ENCODE measurements at regions not wholly inside any gene's neighbourhood (a gene's known extent, or its start where the extent isn't known, plus 50 kb on each side); places are given as distances from the start of the nearest gene placed in this dataset.

DNA sequence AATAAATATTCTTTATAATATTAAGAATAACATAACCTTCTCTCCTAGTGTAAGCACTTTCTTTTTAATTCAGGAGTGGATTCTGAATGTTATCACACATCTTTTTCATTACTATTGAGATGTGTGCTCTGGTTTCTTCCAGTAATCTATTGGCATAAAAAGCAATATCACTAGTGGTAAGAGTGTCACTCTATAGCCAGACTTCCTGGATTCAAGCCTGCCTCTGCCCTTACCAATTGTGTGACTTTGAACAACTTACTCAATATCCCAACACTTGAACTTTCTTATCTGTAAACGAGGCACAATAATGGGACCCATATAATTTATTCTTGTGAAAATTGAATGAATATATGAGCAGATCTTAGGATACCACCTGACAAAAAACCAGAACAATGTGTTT lies 71.0 kb downstream of the SEM1 start:
- no peak for TF ChIP-seq EZH2 (IDR thresholded peaks at IDR 0.05; ENCODE audit: borderline replicate concordance, low read length)
- TF ChIP-seq, protein P1, sequence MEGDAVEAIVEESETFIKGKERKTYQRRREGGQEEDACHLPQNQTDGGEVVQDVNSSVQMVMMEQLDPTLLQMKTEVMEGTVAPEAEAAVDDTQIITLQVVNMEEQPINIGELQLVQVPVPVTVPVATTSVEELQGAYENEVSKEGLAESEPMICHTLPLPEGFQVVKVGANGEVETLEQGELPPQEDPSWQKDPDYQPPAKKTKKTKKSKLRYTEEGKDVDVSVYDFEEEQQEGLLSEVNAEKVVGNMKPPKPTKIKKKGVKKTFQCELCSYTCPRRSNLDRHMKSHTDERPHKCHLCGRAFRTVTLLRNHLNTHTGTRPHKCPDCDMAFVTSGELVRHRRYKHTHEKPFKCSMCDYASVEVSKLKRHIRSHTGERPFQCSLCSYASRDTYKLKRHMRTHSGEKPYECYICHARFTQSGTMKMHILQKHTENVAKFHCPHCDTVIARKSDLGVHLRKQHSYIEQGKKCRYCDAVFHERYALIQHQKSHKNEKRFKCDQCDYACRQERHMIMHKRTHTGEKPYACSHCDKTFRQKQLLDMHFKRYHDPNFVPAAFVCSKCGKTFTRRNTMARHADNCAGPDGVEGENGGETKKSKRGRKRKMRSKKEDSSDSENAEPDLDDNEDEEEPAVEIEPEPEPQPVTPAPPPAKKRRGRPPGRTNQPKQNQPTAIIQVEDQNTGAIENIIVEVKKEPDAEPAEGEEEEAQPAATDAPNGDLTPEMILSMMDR (IDR thresholded peaks at IDR 0.05; ENCODE audit: low read length): no peak
- Histone ChIP-seq H3K9me3 (ENCODE audit: low read length) (no peaks in the 10 kb centered on the region), H3K79me2 (ENCODE audit: insufficient read depth, low read length) (no peaks in the 10 kb centered on the region), H3K27me3 (ENCODE audit: insufficient read depth, low read length) (no peaks in the 10 kb centered on the region), H3K36me3 (ENCODE audit: insufficient read depth, low read length) (no peaks in the 10 kb centered on the region), H3K4me1 (ENCODE audit: insufficient read depth, low read length, severe bottlenecking) (no peaks in the 10 kb centered on the region), H3K27ac (ENCODE audit: low read depth, low read length, poor library complexity, severe bottlenecking) (no peak overlapping the region), H4K20me1 (ENCODE audit: insufficient read depth, low read length) (no peaks in the 10 kb centered on the region), H3K9ac (ENCODE audit: low read length) (no peak overlapping the region), H2AFZ (ENCODE audit: low read length) (no peak overlapping the region), H3K4me3 (ENCODE audit: low read depth, low read length, poor library complexity, severe bottlenecking) (no peak overlapping the region), H3K9me2 (ENCODE audit: low read depth, low read length) (no peaks in the 10 kb centered on the region), H3K4me2 (ENCODE audit: low read length) (no peak overlapping the region), H3F3A (ENCODE audit: insufficient read depth, low read length) (no peaks in the 10 kb centered on the region)

DNA sequence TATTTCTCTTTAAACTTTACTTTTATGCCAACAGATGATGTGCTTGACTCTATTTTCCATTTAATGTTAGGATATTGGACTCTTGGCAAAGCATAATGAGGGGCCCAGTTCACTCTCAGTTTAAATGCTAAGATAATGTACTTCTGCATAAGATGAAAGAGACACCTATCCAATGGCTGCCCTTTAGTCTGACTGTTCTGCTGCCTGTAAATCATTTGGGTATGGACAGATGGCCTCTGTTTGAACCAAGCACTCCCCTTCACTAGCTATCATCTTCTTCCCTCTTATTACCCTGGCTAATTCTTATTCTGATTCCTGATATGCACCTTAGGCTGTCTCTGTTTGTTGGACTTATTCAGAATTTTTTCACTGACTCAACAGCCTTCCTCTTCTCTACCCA lies 72.1 kb downstream of the SEM1 start:
- Histone ChIP-seq H3K27ac (ENCODE audit: low read depth, low read length, poor library complexity, severe bottlenecking) (no peak overlapping the region), H3K27me3 (ENCODE audit: insufficient read depth, low read length) (no peaks in the 10 kb centered on the region), H4K20me1 (ENCODE audit: insufficient read depth, low read length) (no peaks in the 10 kb centered on the region), H3K79me2 (ENCODE audit: insufficient read depth, low read length) (no peaks in the 10 kb centered on the region), H3K9me3 (ENCODE audit: low read length) (no peaks in the 10 kb centered on the region), H3K4me2 (ENCODE audit: low read length) (no peak overlapping the region), H3K9me2 (ENCODE audit: low read depth, low read length) (no peaks in the 10 kb centered on the region), H3K4me1 (ENCODE audit: insufficient read depth, low read length, severe bottlenecking) (no peaks in the 10 kb centered on the region), H3K9ac (ENCODE audit: low read length) (no peak overlapping the region), H2AFZ (ENCODE audit: low read length) (no peak overlapping the region), H3K36me3 (ENCODE audit: insufficient read depth, low read length) (no peaks in the 10 kb centered on the region), H3K4me3 (ENCODE audit: low read depth, low read length, poor library complexity, severe bottlenecking) (no peak overlapping the region), H3F3A (ENCODE audit: insufficient read depth, low read length) (no peaks in the 10 kb centered on the region)
- TF ChIP-seq, protein P1 (IDR thresholded peaks at IDR 0.05; ENCODE audit: low read length): no peak
- TF ChIP-seq EZH2 (IDR thresholded peaks at IDR 0.05; ENCODE audit: borderline replicate concordance, low read length): no peak

DNA sequence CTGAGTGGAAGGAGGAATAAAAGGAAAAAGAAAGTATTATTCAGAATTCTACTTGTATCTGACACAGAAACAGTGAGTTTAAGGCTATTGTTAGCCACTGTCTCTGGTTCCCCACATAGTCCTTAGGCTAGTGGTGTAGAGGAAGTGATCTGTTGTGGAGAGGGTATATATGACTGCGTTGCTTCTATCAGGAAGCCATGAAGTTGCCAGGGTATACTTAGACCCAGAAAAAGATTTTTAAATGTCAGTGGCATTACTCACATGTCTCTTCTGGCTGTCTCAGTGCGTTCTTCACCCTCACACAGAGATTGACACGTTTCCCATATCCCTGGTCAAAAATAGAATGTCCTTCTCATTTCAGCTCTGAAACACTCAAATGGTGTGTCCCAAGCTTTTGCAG lies 72.7 kb downstream of the SEM1 start:
- H3K4me2 ChIP-seq (ENCODE audit: low read length): no peak overlapping the region
- no peak overlapping the region for H3K27ac ChIP-seq (ENCODE audit: low read depth, low read length, poor library complexity, severe bottlenecking)
- no peaks in the 10 kb centered on the region for H3K36me3 ChIP-seq (ENCODE audit: insufficient read depth, low read length)
- H3K79me2 ChIP-seq (ENCODE audit: insufficient read depth, low read length): no peaks in the 10 kb centered on the region
- H3K9ac ChIP-seq (ENCODE audit: low read length): no peak overlapping the region
- no peaks in the 10 kb centered on the region for H3F3A ChIP-seq (ENCODE audit: insufficient read depth, low read length)
- H3K4me3 ChIP-seq (ENCODE audit: low read depth, low read length, poor library complexity, severe bottlenecking): no peak overlapping the region
- H3K4me1 ChIP-seq (ENCODE audit: insufficient read depth, low read length, severe bottlenecking): no peaks in the 10 kb centered on the region
- no peaks in the 10 kb centered on the region for H3K27me3 ChIP-seq (ENCODE audit: insufficient read depth, low read length)
- no peak for TF ChIP-seq EZH2 (IDR thresholded peaks at IDR 0.05; ENCODE audit: borderline replicate concordance, low read length)
- TF ChIP-seq, protein P1 (IDR thresholded peaks at IDR 0.05; ENCODE audit: low read length): no peak
- no peaks in the 10 kb centered on the region for H3K9me3 ChIP-seq (ENCODE audit: low read length)
- no peaks in the 10 kb centered on the region for H4K20me1 ChIP-seq (ENCODE audit: insufficient read depth, low read length)
- no peak overlapping the region for H2AFZ ChIP-seq (ENCODE audit: low read length)
- H3K9me2 ChIP-seq (ENCODE audit: low read depth, low read length): no peaks in the 10 kb centered on the region

Data from OCI-LY1 (cell line).